DMS53 treated with DMSO at 0.1 percent for 48 hours (cell line): ENCODE measurements at regions not wholly inside any gene's neighbourhood (a gene's known extent, or its start where the extent isn't known, plus 50 kb on each side); places are given as distances from the start of the nearest gene placed in this dataset.
"Not testable (repeated sequence)": the region's sequence is repeated elsewhere in the genome, so short reads cannot be mapped to it uniquely, and the experiment has no call there.

Experiments used
- DNase-seq: peaks from one replicate; lab custom pipeline; 2025; ENCODE audit not compliant: unreplicated experiment; lab: John Stamatoyannopoulos, UW

GRCh38 chr2:78127424-78127823, 605.2 kb upstream of the LRRTM4 start:
- no peak for DNase-seq

- DNase-seq: peak; percentile 4
Observed at GRCh38 chr2:78132391-78133370, 610.5 kb upstream of the LRRTM4 start.

GRCh38 chr2:78145395-78145996, 623.3 kb upstream of the LRRTM4 start:
- DNase-seq: no peak

- no peak for DNase-seq
Observed at GRCh38 chr2:78145997-78146722, 624.0 kb upstream of the LRRTM4 start.

- DNase-seq: no peak
Observed at GRCh38 chr2:78147466-78147865, 625.3 kb upstream of the LRRTM4 start.

- no peak for DNase-seq
Observed at GRCh38 chr2:78154586-78154985, 632.4 kb upstream of the LRRTM4 start.

GRCh38 chr2:78162202-78162601, 640.0 kb upstream of the LRRTM4 start:
- no peak for DNase-seq

GRCh38 chr2:78172157-78172556, 650.0 kb upstream of the LRRTM4 start:
- DNase-seq: not testable (repeated sequence)

GRCh38 chr2:78175645-78176044, 653.5 kb upstream of the LRRTM4 start:
- no peak for DNase-seq

- DNase-seq: no peak
Observed at GRCh38 chr2:78201064-78201575, 678.9 kb upstream of the LRRTM4 start.

GRCh38 chr2:78202366-78202765, 680.2 kb upstream of the LRRTM4 start:
- DNase-seq: no peak

GRCh38 chr2:78202986-78203670, 681.0 kb upstream of the LRRTM4 start:
- no peak for DNase-seq

GRCh38 chr2:78218066-78218465, 695.9 kb upstream of the LRRTM4 start:
- DNase-seq: no peak

GRCh38 chr2:78237704-78238103, 715.5 kb upstream of the LRRTM4 start:
- no peak for DNase-seq

- no peak for DNase-seq
Observed at GRCh38 chr2:78245394-78246135, 723.4 kb upstream of the LRRTM4 start.

GRCh38 chr2:78251708-78252107, 729.5 kb upstream of the LRRTM4 start:
- DNase-seq: no peak

GRCh38 chr2:78260861-78261260, 738.7 kb upstream of the LRRTM4 start:
- no peak for DNase-seq

GRCh38 chr2:78261454-78261853, 739.3 kb upstream of the LRRTM4 start:
- DNase-seq: no peak

GRCh38 chr2:78262089-78262488, 739.9 kb upstream of the LRRTM4 start:
- not testable (repeated sequence) for DNase-seq

- no peak for DNase-seq
Observed at GRCh38 chr2:78262713-78263375, 740.7 kb upstream of the LRRTM4 start.
